CD4-positive, alpha-beta T cell (primary cell): ENCODE measurements at regions not wholly inside any gene's neighbourhood (a gene's known extent, or its start where the extent isn't known, plus 50 kb on each side); places are given as distances from the start of the nearest gene placed in this dataset.

Source experiments
- ATAC-seq: fragments of 200-7000 bp; cut with Tn5 transposase; one replicate; pipeline ENCODE4 v1.10.0; 2022; ENCODE audit warnings: mild to moderate bottlenecking; ENCODE audit not compliant: poor library complexity
- CTCF ChIA-PET: fragments of 350-600 bp; sonication (Branson Sonifier 250); formaldehyde crosslinking; loops from one replicate; lab custom pipeline; 2021; ENCODE audit warnings: antibody characterized with exemption, inconsistent platforms; lab: Charles Lee
- POLR2A ChIA-PET: fragments of 350-600 bp; sonication (Branson Sonifier 250); formaldehyde crosslinking; loops from one replicate; lab custom pipeline; 2021; ENCODE audit warnings: antibody characterized with exemption, inconsistent platforms; lab: Charles Lee
- DNase-seq, 14 experiments: peaks; one replicate each; pipeline ENCODE4 v3.0.0-alpha.2; 2013 to 2020; ENCODE audit warnings: mixed read lengths in 2 of 14
- H3K27ac ChIP-seq, 2 donors: one replicate each; pipeline versions ENCODE4 v1.5.1 to v1.7.0; 2013; ENCODE audit warnings: low read length in 2 of 2, low read depth in 1 of 2, mild to moderate bottlenecking in 1 of 2
- H3K27me3 ChIP-seq, 2 experiments: 1 replicate in 1 of 2; 2 replicates in 1 of 2; pipeline versions ENCODE4 v1.6.1 to v1.7.0; 2013; ENCODE audit warnings: low read length in 2 of 2, control low read depth in 1 of 2, mild to moderate bottlenecking in 1 of 2, moderate library complexity in 1 of 2; ENCODE audit not compliant: insufficient read depth in 2 of 2, control insufficient read depth in 1 of 2
- H3K36me3 ChIP-seq: one replicate; pipeline ENCODE4 v1.6.1; 2013; ENCODE audit warnings: low read length, control low read depth; ENCODE audit not compliant: insufficient read depth
- H3K4me1 ChIP-seq: one replicate; pipeline ENCODE4 v1.6.1; 2013; ENCODE audit warnings: low read length, control low read depth; ENCODE audit not compliant: insufficient read depth
- H3K4me3 ChIP-seq: one replicate; pipeline ENCODE4 v1.5.1; 2013; ENCODE audit warnings: mild to moderate bottlenecking, low read length, moderate library complexity
- H3K9me3 ChIP-seq, 2 experiments: 1 replicate in 1 of 2; 2 replicates in 1 of 2; pipeline versions ENCODE4 v1.6.1 to v1.7.0; 2013; ENCODE audit warnings: low read length in 2 of 2, mild to moderate bottlenecking in 2 of 2, control low read depth in 1 of 2, moderate library complexity in 1 of 2; ENCODE audit not compliant: control insufficient read depth in 1 of 2, insufficient read depth in 1 of 2
- H3K27ac Mint-ChIP-seq: one replicate; pipeline ENCODE4 v1.8.0; 2020; ENCODE audit warnings: mixed read lengths
- H3K27me3 Mint-ChIP-seq: one replicate; pipeline ENCODE4 v1.8.0; 2021; ENCODE audit warnings: mixed read lengths
- H3K36me3 Mint-ChIP-seq: one replicate; pipeline ENCODE4 v1.8.0; 2021; ENCODE audit warnings: low read depth, mixed read lengths
- H3K4me1 Mint-ChIP-seq: one replicate; pipeline ENCODE4 v1.8.0; 2021; ENCODE audit warnings: low read depth, mixed read lengths
- H3K4me3 Mint-ChIP-seq: one replicate; pipeline ENCODE4 v1.8.0; 2020; ENCODE audit warnings: mild to moderate bottlenecking, mixed read lengths
- H3K9me3 Mint-ChIP-seq: one replicate; pipeline ENCODE4 v1.8.0; 2020; ENCODE audit warnings: mixed read lengths
- CTCF ChIP-seq: fragments of 200-600 bp; IDR thresholded peaks from one replicate; pipeline ENCODE4 v1.8.0; 2022; ENCODE audit warnings: antibody characterized with exemption, mild to moderate bottlenecking
- intact Hi-C, 2 experiments: fragments of 100-400 bp; cut with DNase I in 1 of 2; cut with micrococcal nuclease in 1 of 2; formaldehyde crosslinking; loops; one replicate each; pipeline versions ENCODE4 v1.15.1 to v1.9.0; 2023 to 2025; cut with DNase I, micrococcal nuclease

- no peaks in the 10 kb centered on the region for H3K4me1 Mint-ChIP-seq
- ATAC-seq (no peak), DNase-seq (no peak)
- H3K27ac Mint-ChIP-seq, result no peak overlapping the region
- H3K4me3 ChIP-seq, result no peak overlapping the region
- intact Hi-C loops, result no loop called here
- no peak for TF ChIP-seq CTCF
- no peak overlapping the region for H3K27ac ChIP-seq
- no peaks in the 10 kb centered on the region for H3K36me3 ChIP-seq
- H3K36me3 Mint-ChIP-seq, result no peaks in the 10 kb centered on the region
- POLR2A ChIA-PET, result no interaction called here
- no peaks in the 10 kb centered on the region for H3K9me3 Mint-ChIP-seq
- H3K9me3 ChIP-seq, result no peaks in the 10 kb centered on the region
- no peak overlapping the region for H3K4me3 Mint-ChIP-seq
- no peaks in the 10 kb centered on the region for H3K4me1 ChIP-seq
- CTCF ChIA-PET, result no interaction called here
- H3K27me3 ChIP-seq, result no peaks in the 10 kb centered on the region
- H3K27me3 Mint-ChIP-seq, result no peaks in the 10 kb centered on the region
Measured at GRCh38 chr3:3587647-3587972, 211.6 kb upstream of the LRRN1 start.

DNA sequence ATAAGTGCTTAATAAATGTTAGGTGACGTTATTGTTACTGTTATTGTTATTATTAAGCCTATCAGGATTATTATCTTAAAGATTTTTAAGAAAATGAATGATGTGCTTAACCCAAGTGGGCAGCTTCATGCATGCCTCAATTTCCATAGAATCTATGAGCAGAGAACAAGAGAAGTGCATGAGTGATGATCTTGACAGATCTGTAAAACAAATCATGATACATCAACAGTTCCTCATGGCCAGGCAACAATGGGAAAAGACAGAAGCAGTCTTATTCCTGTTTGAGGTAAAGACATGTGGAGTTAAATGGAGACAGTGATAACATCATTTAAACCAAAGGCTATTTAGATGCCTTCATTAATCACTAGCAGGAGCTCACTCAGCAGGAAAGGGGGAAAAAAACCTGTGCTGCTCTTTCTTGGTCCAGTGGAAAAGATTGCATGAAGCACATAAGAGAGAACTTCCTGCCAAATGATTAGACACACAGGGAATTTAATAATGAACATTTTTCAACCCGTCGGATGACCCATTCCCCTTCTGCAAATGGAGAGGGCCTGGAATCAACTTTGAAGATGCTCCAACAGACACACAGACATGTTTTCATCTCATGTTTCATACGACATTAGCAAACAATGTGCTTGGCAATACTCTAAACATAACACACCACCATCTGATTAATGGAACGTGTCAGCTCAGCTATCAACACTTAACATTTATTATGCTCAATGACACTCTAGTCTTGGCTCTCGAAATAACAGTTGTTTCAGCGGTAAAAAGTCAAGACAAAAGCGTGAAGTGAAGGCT, 212.2 kb upstream of the LRRN1 start:
- Histone ChIP-seq H3K27ac (no peak overlapping the region), H3K4me3 (no peak overlapping the region), H3K9me3 (no peaks in the 10 kb centered on the region), H3K36me3 (no peaks in the 10 kb centered on the region), H3K4me1 (no peaks in the 10 kb centered on the region), H3K27me3 (no peaks in the 10 kb centered on the region)
- Mint-ChIP-seq H3K4me1 (no peaks in the 10 kb centered on the region), H3K9me3 (no peaks in the 10 kb centered on the region), H3K27ac (no peak overlapping the region), H3K4me3 (no peak overlapping the region), H3K27me3 (no peaks in the 10 kb centered on the region), H3K36me3 (no peaks in the 10 kb centered on the region)
- POLR2A ChIA-PET, result no interaction called here
- ATAC-seq (no peak), DNase-seq (no peak)
- intact Hi-C loops, result no loop called here
- CTCF ChIA-PET, result no interaction called here
- TF ChIP-seq CTCF, result no peak

- Histone ChIP-seq H3K4me3 (no peak overlapping the region), H3K4me1 (no peaks in the 10 kb centered on the region), H3K27ac (no peak overlapping the region), H3K27me3 (no peaks in the 10 kb centered on the region), H3K9me3 (no peaks in the 10 kb centered on the region), H3K36me3 (no peaks in the 10 kb centered on the region)
- Mint-ChIP-seq H3K27ac (no peak overlapping the region), H3K4me1 (no peaks in the 10 kb centered on the region), H3K9me3 (no peaks in the 10 kb centered on the region), H3K4me3 (no peak overlapping the region), H3K36me3 (no peaks in the 10 kb centered on the region), H3K27me3 (no peaks in the 10 kb centered on the region)
- no peak for TF ChIP-seq CTCF
- ChIA-PET POLR2A (no interaction called here), CTCF (no interaction called here)
- ATAC-seq (no peak), DNase-seq (no peak)
- intact Hi-C loops, result no loop called here
Measured at GRCh38 chr3:3586336-3586735, 212.9 kb upstream of the LRRN1 start.
